Transverse colon (tissue), 4 donors: ENCODE measurements at regions not wholly inside any gene's neighbourhood (a gene's known extent, or its start where the extent isn't known, plus 50 kb on each side); places are given as distances from the start of the nearest gene placed in this dataset.

ENCODE experiments used
- DNase-seq: peaks from one replicate; pipeline ENCODE4 v3.0.0-alpha.2; 2019
- H3K27ac ChIP-seq, 4 donors: fragments of 200-600 bp; sonication (generic); 2 replicates each; pipeline ENCODE4 v1.5.1; 2016 to 2018; ENCODE audit warnings: inconsistent platforms in 4 of 4
- H3K27me3 ChIP-seq: fragments of 200-600 bp; sonication (generic); 2 replicates; pipeline ENCODE4 v1.5.1; 2017; ENCODE audit warnings: inconsistent platforms
- H3K36me3 ChIP-seq, 4 donors: fragments of 200-600 bp; sonication (generic); 2 replicates each; pipeline ENCODE4 v1.5.1; 2017 to 2019; ENCODE audit warnings: inconsistent platforms in 4 of 4
- H3K4me1 ChIP-seq, 4 donors: fragments of 200-600 bp; sonication (generic); 2 replicates each; pipeline ENCODE4 v1.5.1; 2017 to 2020; ENCODE audit warnings: inconsistent platforms in 4 of 4
- H3K4me3 ChIP-seq, 4 donors: fragments of 200-600 bp; sonication (generic); 1 replicate in 1 of 4; 2 replicates in 3 of 4; pipeline versions ENCODE4 v1.5.1 to v1.6.1; 2017 to 2019; ENCODE audit warnings: inconsistent platforms in 4 of 4
- H3K9me3 ChIP-seq, 2 donors: fragments of 200-600 bp; sonication (generic); 2 replicates each; pipeline ENCODE4 v1.5.1; 2017 to 2019; ENCODE audit warnings: inconsistent platforms in 2 of 2
- CTCF ChIP-seq, 5 experiments: fragments of 200-600 bp in 3 of 5; fragments of 450-650 bp in 2 of 5; sonication (generic) in 3 of 5; IDR thresholded peaks; 1 replicate in 2 of 5; 2 replicates in 3 of 5; pipeline ENCODE4 v1.5.1; 2016 to 2017; ENCODE audit warnings: antibody characterized with exemption in 5 of 5, inconsistent platforms in 3 of 5, mild to moderate bottlenecking in 2 of 5, moderate library complexity in 1 of 5
- EP300 ChIP-seq: sonication (generic); formaldehyde crosslinking; IDR thresholded peaks from one replicate; pipeline ENCODE4 v1.6.1; 2017; ENCODE audit warnings: antibody characterized with exemption, low read depth
- POLR2A ChIP-seq: fragments of 450-650 bp; IDR thresholded peaks from one replicate; pipeline ENCODE4 v1.6.1; 2016; ENCODE audit warnings: antibody characterized with exemption, mild to moderate bottlenecking, moderate library complexity
- POLR2AphosphoS5 ChIP-seq, 3 donors: sonication (generic); formaldehyde crosslinking; IDR thresholded peaks; one replicate each; pipeline ENCODE4 v1.6.1; 2016; ENCODE audit warnings: antibody characterized with exemption in 3 of 3
- WGBS, 2 donors: methylation state at CpG; one replicate each; pipeline ENCODE4 v1.1.5; 2018; ENCODE audit warnings: low coverage in 1 of 2; 5-methylcytosine and 5-hydroxymethylcytosine counted together
- in situ Hi-C, 4 donors: fragments of 200-750 bp; cut with MboI; loops; one replicate each; pipeline versions ENCODE4 v1.15.0 to v1.15.1; 2017; ENCODE audit warnings: low sequenced_read_pairs in 3 of 4, low pct_ligation_motif_present in 1 of 4, low pct_unique_long_range_greater_than_20kb in 1 of 4
- intact Hi-C: fragments of 100-400 bp; cut with DNase I; formaldehyde crosslinking; loops from one replicate; pipeline ENCODE4 v1.15.1; 2023; ENCODE audit warnings: low total_unique reads

GRCh38 chr14:97109234-97109633, 312.1 kb downstream of the VRK1 start:
- H3K27me3 ChIP-seq, result no peaks in the 10 kb centered on the region
- no peak for TF ChIP-seq EP300
- TF ChIP-seq CTCF (IDR thresholded peaks at IDR 0.05), result no peak
- TF ChIP-seq POLR2AphosphoS5 (IDR thresholded peaks at IDR 0.05), result no peak
- 66 to 77% methylated on average over 3 to 7 of the region's 7 CpGs for WGBS, 2 donors
- DNase-seq, result no peak
- no peak overlapping the region for H3K4me3 ChIP-seq
- in situ Hi-C loops (no loop called here), intact Hi-C loops (no loop called here)
- no peaks in the 10 kb centered on the region for H3K9me3 ChIP-seq
- no peak overlapping the region for H3K27ac ChIP-seq
- no peaks in the 10 kb centered on the region for H3K4me1 ChIP-seq
- H3K36me3 ChIP-seq, result no peaks in the 10 kb centered on the region

GRCh38 chr14:97113339-97113738, 316.2 kb downstream of the VRK1 start:
- no peak overlapping the region for H3K4me3 ChIP-seq
- H3K27me3 ChIP-seq, result no peaks in the 10 kb centered on the region
- in situ Hi-C loops (no loop called here), intact Hi-C loops (no loop called here)
- WGBS, 2 donors, result 52 to 56% methylated on average over 4 to 7 of the region's 7 CpGs
- DNase-seq, result no peak
- H3K4me1 ChIP-seq, result no peaks in the 10 kb centered on the region
- H3K36me3 ChIP-seq, result no peaks in the 10 kb centered on the region
- no peak overlapping the region for H3K27ac ChIP-seq
- no peak for TF ChIP-seq POLR2A
- no peak for TF ChIP-seq CTCF (IDR thresholded peaks at IDR 0.05)
- no peak for TF ChIP-seq EP300
- H3K9me3 ChIP-seq, result no peaks in the 10 kb centered on the region

- Histone ChIP-seq H3K27me3 (no peaks in the 10 kb centered on the region), H3K27ac (no peak overlapping the region), H3K9me3 (no peaks in the 10 kb centered on the region), H3K4me3 (no peak overlapping the region), H3K4me1 (no peaks in the 10 kb centered on the region), H3K36me3 (no peaks in the 10 kb centered on the region)
- in situ Hi-C loops (no loop called here), intact Hi-C loops (no loop called here)
- no peak for DNase-seq
- 71 to 100% methylated on average over 1 to 3 of the region's 3 CpGs for WGBS, 2 donors
- no peak for TF ChIP-seq POLR2A
- no peak for TF ChIP-seq EP300
These were observed 319.4 kb downstream of the VRK1 start for GRCh38 chr14:97116546-97116945.

- no peaks in the 10 kb centered on the region for H3K36me3 ChIP-seq
- H3K4me3 ChIP-seq, result no peak overlapping the region
- H3K27me3 ChIP-seq, result no peaks in the 10 kb centered on the region
- H3K27ac ChIP-seq, result no peak overlapping the region
- no peaks in the 10 kb centered on the region for H3K4me1 ChIP-seq
- in situ Hi-C loops (no loop called here), intact Hi-C loops (no loop called here)
- 61 to 86% methylated on average over 1 to 8 of the region's 8 CpGs for WGBS, 2 donors
- TF ChIP-seq POLR2AphosphoS5 (IDR thresholded peaks at IDR 0.05) (no peak), EP300 (no peak), CTCF (IDR thresholded peaks at IDR 0.05) (no peak), POLR2A (no peak)
- no peak for DNase-seq
- no peaks in the 10 kb centered on the region for H3K9me3 ChIP-seq
These were observed 320.5 kb downstream of the VRK1 start for GRCh38 chr14:97117693-97118092.

GRCh38 chr14:97120204-97120603, 323.0 kb downstream of the VRK1 start:
- Histone ChIP-seq H3K27me3 (no peaks in the 10 kb centered on the region), H3K4me1 (no peaks in the 10 kb centered on the region), H3K36me3 (no peaks in the 10 kb centered on the region), H3K4me3 (no peak overlapping the region), H3K27ac (no peak overlapping the region), H3K9me3 (no peaks in the 10 kb centered on the region)
- TF ChIP-seq POLR2A (no peak), CTCF (IDR thresholded peaks at IDR 0.05) (no peak), EP300 (no peak), POLR2AphosphoS5 (IDR thresholded peaks at IDR 0.05) (no peak)
- no peak for DNase-seq
- 54 to 84% methylated on average over 2 to 3 of the region's 3 CpGs for WGBS, 2 donors
- in situ Hi-C loops (no loop called here), intact Hi-C loops (no loop called here)
